ENCODE measurements at regions not wholly inside any gene's neighbourhood (a gene's known extent, or its start where the extent isn't known, plus 50 kb on each side); places are given as distances from the start of the nearest gene placed in this dataset.

GRCh38 chr3:181906338-181906737, 194.6 kb downstream of the SOX2 start:
- TF ChIP-seq, protein P1, sequence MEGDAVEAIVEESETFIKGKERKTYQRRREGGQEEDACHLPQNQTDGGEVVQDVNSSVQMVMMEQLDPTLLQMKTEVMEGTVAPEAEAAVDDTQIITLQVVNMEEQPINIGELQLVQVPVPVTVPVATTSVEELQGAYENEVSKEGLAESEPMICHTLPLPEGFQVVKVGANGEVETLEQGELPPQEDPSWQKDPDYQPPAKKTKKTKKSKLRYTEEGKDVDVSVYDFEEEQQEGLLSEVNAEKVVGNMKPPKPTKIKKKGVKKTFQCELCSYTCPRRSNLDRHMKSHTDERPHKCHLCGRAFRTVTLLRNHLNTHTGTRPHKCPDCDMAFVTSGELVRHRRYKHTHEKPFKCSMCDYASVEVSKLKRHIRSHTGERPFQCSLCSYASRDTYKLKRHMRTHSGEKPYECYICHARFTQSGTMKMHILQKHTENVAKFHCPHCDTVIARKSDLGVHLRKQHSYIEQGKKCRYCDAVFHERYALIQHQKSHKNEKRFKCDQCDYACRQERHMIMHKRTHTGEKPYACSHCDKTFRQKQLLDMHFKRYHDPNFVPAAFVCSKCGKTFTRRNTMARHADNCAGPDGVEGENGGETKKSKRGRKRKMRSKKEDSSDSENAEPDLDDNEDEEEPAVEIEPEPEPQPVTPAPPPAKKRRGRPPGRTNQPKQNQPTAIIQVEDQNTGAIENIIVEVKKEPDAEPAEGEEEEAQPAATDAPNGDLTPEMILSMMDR (IDR thresholded peaks at IDR 0.05; ENCODE audit: low read length), result no peak
- TF ChIP-seq EZH2 (IDR thresholded peaks at IDR 0.05; ENCODE audit: borderline replicate concordance, low read length), result no peak

All from OCI-LY1 (cell line).